GM13977 (cell line): ENCODE measurements at regions not wholly inside any gene's neighbourhood (a gene's known extent, or its start where the extent isn't known, plus 50 kb on each side); places are given as distances from the start of the nearest gene placed in this dataset.

Experiments
- DNase-seq: peaks from one replicate; pipeline ENCODE4 v3.0.0; 2012; ENCODE audit warnings: low spot score
- in situ Hi-C: fragments of 300-500 bp; cut with MboI; formaldehyde crosslinking; loops from one replicate; pipeline ENCODE4 v1.12.0; 2022; ENCODE audit warnings: low sequenced_read_pairs, low pct_unique_long_range_greater_than_20kb, mixed read lengths, inconsistent platforms; ENCODE audit not compliant: unreplicated experiment
- TF ChIP-seq, protein P1 (sequence below): IDR thresholded peaks from 2 replicates; pipeline ENCODE4 v1.5.1; 2012; ENCODE audit warnings: mild to moderate bottlenecking, control low read depth; ENCODE audit not compliant: insufficient read depth; ENCODE audit errors: extremely low read depth, missing control alignments

DNA sequence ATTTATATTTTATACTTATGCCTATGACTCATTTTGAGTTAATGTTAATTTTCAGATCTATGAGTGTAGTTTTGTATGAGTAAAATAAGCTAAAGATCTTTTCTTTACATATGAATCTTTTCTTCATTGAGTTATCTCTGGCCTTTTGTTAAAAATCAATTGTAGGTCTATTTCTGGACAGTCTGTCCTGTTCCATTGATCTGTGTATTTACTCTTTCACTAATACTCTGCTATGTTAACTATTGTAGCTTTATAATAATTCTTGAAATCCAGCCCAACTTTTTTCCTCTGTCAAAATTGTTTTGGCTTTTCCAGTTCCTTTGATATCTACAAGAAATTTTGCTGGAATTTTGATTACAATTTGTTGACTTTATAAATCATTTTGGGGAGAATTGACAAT lies 177.0 kb downstream of the RBM46 start:
- in situ Hi-C loops = no loop called here
- TF ChIP-seq, protein P1, sequence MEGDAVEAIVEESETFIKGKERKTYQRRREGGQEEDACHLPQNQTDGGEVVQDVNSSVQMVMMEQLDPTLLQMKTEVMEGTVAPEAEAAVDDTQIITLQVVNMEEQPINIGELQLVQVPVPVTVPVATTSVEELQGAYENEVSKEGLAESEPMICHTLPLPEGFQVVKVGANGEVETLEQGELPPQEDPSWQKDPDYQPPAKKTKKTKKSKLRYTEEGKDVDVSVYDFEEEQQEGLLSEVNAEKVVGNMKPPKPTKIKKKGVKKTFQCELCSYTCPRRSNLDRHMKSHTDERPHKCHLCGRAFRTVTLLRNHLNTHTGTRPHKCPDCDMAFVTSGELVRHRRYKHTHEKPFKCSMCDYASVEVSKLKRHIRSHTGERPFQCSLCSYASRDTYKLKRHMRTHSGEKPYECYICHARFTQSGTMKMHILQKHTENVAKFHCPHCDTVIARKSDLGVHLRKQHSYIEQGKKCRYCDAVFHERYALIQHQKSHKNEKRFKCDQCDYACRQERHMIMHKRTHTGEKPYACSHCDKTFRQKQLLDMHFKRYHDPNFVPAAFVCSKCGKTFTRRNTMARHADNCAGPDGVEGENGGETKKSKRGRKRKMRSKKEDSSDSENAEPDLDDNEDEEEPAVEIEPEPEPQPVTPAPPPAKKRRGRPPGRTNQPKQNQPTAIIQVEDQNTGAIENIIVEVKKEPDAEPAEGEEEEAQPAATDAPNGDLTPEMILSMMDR = no peak

DNA sequence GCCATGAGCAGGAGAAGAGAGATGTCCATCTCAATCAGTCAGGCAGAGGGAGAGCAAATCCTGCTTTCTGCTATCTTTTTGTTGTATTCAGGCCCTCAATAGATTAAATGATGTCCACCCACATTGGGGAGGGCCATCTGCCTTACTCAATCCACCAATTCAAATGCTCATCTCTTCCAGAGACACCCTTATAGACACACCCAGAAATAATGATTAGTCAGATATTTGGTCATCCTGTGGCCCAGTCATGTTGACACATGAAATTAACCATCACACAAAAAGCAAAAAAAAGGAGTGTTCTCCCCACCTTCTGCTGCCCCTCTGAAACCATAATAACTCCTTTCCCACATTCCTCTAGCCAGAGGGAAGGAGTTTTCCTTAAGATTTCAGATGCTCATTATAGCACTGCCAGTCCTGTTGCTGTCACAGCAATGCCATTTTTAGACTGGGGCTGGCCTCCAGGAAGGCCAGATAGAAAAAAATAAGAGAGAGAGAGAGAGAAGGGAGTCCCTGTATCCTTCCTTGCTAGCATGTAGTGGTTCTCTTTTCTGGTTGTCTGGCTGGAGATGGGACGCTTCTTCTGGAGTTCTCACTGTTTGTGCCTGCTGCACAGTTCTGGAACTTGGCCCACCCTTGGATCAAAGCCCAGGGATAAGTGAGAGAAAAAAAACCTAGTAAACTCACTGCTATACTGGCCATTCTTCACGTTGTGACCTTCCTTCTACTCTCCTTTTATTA lies 177.7 kb downstream of the RBM46 start:
- in situ Hi-C loops = no loop called here
- TF ChIP-seq, protein P1 = no peak
- DNase-seq = no peak

More for the DNA sequence above, 177.0 kb downstream of the RBM46 start:
- DNase-seq = no peak

DNA sequence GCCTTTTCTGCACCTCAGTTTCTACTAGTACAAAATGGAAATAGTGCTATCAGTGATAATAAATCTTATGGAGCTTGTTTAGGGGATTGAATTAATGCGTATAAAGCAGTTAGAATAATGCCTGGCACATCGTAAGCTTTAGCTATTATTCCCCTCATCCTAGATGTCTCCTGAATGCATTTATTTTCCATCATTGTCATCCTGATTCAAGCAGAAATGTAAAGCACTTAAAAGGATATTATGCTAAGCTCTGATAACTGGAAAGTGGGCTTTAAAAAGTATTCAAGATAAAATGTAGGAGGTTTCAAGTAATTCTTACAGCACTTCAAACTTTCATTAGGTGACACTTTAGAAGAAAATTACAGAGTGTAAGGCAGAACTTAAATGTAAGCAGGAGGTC lies 178.7 kb downstream of the RBM46 start:
- no peak for DNase-seq
- in situ Hi-C loops = no loop called here
- TF ChIP-seq, protein P1 = no peak

DNA sequence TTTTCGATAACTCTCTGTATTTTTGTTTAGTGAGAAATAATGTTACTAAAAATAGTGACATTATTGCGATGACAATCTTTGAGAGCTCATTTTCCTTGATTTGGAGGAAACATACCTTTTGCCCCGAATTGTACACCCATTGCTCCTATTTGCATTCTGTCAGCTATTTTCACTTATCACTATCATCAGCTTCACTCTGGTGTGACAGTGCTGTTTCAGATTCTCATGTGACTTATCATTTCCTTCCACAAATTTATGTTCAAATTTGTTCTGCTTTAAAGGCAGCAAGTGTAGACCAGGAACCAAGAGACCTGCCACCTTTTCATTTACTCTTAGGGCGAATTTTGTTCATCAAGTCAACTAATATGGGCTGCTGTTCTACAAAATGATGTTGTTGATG lies 179.4 kb downstream of the RBM46 start:
- in situ Hi-C loops = no loop called here
- TF ChIP-seq, protein P1 = no peak
- DNase-seq = no peak

DNA sequence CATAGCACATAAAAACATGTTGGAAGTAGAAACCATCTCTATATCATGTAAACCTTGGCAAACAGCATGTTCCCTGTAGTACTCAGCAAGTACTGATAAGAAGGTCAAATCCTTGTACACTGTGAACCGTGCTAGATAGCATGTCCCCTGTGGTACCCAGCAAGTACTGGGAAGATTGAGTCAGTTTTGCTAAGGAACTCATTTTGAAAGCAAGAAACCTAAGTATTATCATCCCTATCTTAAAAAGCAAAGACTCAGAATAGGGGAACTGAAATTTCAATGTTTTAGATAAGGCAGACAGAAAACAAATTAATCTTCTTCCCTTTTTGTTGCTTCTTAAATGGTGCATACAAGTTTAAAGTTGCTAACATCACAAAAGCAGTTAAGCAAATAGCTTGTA lies 180.2 kb downstream of the RBM46 start:
- peak; percentile 25 for DNase-seq
- TF ChIP-seq, protein P1 = no peak
- in situ Hi-C loops = no loop called here

DNA sequence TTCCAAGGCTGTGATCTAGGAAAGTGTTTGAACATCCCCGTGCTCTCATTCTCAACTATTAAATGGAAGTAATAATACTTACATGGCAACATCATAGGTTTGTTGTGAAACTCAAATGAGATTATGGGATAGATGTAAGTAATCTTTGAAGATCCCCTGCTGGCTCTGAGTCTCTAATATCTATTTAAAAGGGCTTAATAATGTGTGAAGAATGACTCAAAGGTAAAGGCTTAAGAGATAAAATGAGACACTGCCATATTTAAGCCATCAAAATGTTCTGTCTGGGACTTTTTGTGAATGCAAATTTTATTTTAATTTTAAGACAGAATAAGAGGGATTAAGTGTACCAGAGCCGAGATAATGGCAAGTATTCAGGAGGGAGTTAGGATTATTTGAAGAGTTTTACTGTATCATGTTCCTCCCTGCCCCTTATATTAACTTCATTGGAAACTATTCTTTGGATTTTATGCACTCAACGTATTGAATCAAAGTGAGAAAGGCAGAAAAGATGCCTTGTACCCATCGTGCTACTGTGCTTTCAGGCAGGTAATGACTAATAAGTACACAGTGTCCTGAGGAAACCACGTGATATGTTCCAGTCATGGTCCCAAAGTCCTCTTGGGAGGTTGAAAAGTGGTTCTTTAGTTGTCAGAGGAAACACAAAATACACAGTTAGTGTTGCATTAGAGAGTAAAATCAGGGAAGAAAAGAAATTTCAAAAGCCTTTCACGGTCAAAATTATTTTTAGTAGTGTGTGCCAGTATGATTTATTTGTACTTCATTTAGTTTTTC lies 192.4 kb downstream of the RBM46 start:
- TF ChIP-seq, protein P1 = no peak
- in situ Hi-C loops = no loop called here

More for the DNA sequence above, 192.4 kb downstream of the RBM46 start:
- no peak for DNase-seq
